MCF 10A (cell line): ENCODE measurements at regions not wholly inside any gene's neighbourhood (a gene's known extent, or its start where the extent isn't known, plus 50 kb on each side); places are given as distances from the start of the nearest gene placed in this dataset.

Experiments
- BruUV-seq: library from RNA; stranded (reverse); fragments of 400-500 nt; replicated peaks from 2 replicates; lab custom pipeline; 2021; lab: Mats Ljungman, UMichigan
- CTCF ChIA-PET: fragments of 300-600 bp; sonication (Branson Sonifier 250); formaldehyde crosslinking; extraction: SDS; loops from one replicate; lab custom pipeline; 2021; ENCODE audit warnings: antibody characterized with exemption, inconsistent platforms; lab: Yijun Ruan, JAX
- POLR2A ChIA-PET: fragments of 300-600, 350-650 bp; sonication (Branson Sonifier 250); formaldehyde crosslinking; extraction: SDS; loops from one replicate; lab custom pipeline; 2020; ENCODE audit warnings: antibody characterized with exemption, inconsistent platforms; lab: Yijun Ruan, JAX
- DNase-seq: peaks from one replicate; pipeline ENCODE4 v3.0.0-alpha.2; 2018; ENCODE audit not compliant: unreplicated experiment
- H3K27ac Mint-ChIP-seq: one replicate; pipeline ENCODE4 v1.8.0; 2022; ENCODE audit warnings: mild to moderate bottlenecking, low read depth, mixed read lengths; ENCODE audit not compliant: unreplicated experiment
- H3K27me3 Mint-ChIP-seq: one replicate; pipeline ENCODE4 v1.8.0; 2022; ENCODE audit warnings: mixed read lengths; ENCODE audit not compliant: insufficient read depth, unreplicated experiment
- H3K36me3 Mint-ChIP-seq: one replicate; pipeline ENCODE4 v1.8.0; 2022; ENCODE audit warnings: mild to moderate bottlenecking, moderate library complexity, mixed read lengths; ENCODE audit not compliant: insufficient read depth, unreplicated experiment
- H3K4me1 Mint-ChIP-seq: one replicate; pipeline ENCODE4 v1.8.0; 2022; ENCODE audit warnings: mixed read lengths; ENCODE audit not compliant: insufficient read depth, unreplicated experiment
- H3K4me3 Mint-ChIP-seq: one replicate; pipeline ENCODE4 v1.8.0; 2022; ENCODE audit warnings: mild to moderate bottlenecking, moderate library complexity, mixed read lengths; ENCODE audit not compliant: unreplicated experiment
- H3K9me3 Mint-ChIP-seq: one replicate; pipeline ENCODE4 v1.8.0; 2022; ENCODE audit warnings: mixed read lengths; ENCODE audit not compliant: unreplicated experiment
- CTCF ChIP-seq: fragments of 200-600 bp; IDR thresholded peaks from one replicate; pipeline ENCODE4 v1.8.0; 2022; ENCODE audit warnings: antibody characterized with exemption, mild to moderate bottlenecking; ENCODE audit not compliant: unreplicated experiment
- intact Hi-C: fragments of 100-400 bp; cut with micrococcal nuclease; formaldehyde crosslinking; loops from 2 replicates; pipeline ENCODE4 v1.14.1; 2022

- no peak overlapping the region for H3K27ac Mint-ChIP-seq
- no peaks in the 10 kb centered on the region for H3K4me1 Mint-ChIP-seq
- intact Hi-C loops: no loop called here
- TF ChIP-seq CTCF: no peak
- peaks cover 8% of the 10 kb centered on the region for H3K9me3 Mint-ChIP-seq
- no peaks in the 10 kb centered on the region for H3K36me3 Mint-ChIP-seq
- no peak for DNase-seq
- no TSS peak for BruUV-seq
- H3K27me3 Mint-ChIP-seq: no peaks in the 10 kb centered on the region
- H3K4me3 Mint-ChIP-seq: no peak overlapping the region
- POLR2A ChIA-PET: no interaction called here
- CTCF ChIA-PET: no interaction called here
Measured at GRCh38 chr16:62913333-62913732, 877.1 kb upstream of the CDH8 start.

- Mint-ChIP-seq H3K4me3 (no peak overlapping the region), H3K27me3 (no peaks in the 10 kb centered on the region), H3K4me1 (no peaks in the 10 kb centered on the region), H3K9me3 (peaks cover 21% of the 10 kb centered on the region), H3K36me3 (no peaks in the 10 kb centered on the region), H3K27ac (no peak overlapping the region)
- no peak for DNase-seq
- intact Hi-C loops: no loop called here
- BruUV-seq: no TSS peak
- ChIA-PET CTCF (interaction anchor here (0.6 kb wide), 1 partner anchor 39 kb away, joined by 3 read pairs; no protein-coding TSS in a partner anchor), POLR2A (no interaction called here)
- TF ChIP-seq CTCF: no peak
Measured at GRCh38 chr16:62909597-62909996, 873.4 kb upstream of the CDH8 start.

GRCh38 chr16:62907562-62907961 lies 871.3 kb upstream of the CDH8 start:
- Mint-ChIP-seq H3K27me3 (no peaks in the 10 kb centered on the region), H3K27ac (no peak overlapping the region), H3K9me3 (peaks cover 21% of the 10 kb centered on the region), H3K4me3 (no peak overlapping the region), H3K36me3 (no peaks in the 10 kb centered on the region), H3K4me1 (no peaks in the 10 kb centered on the region)
- DNase-seq: no peak
- ChIA-PET POLR2A (interaction anchor here (0.6 kb wide), 1 partner anchor 1427 kb away, joined by 4 read pairs; no protein-coding TSS in a partner anchor), CTCF (no interaction called here)
- TF ChIP-seq CTCF: no peak
- intact Hi-C loops: no loop called here
- no TSS peak for BruUV-seq

GRCh38 chr16:62903961-62904502 lies 867.8 kb upstream of the CDH8 start:
- Mint-ChIP-seq H3K4me1 (no peaks in the 10 kb centered on the region), H3K4me3 (no peak overlapping the region), H3K27me3 (no peaks in the 10 kb centered on the region), H3K9me3 (peaks cover 21% of the 10 kb centered on the region), H3K36me3 (no peaks in the 10 kb centered on the region), H3K27ac (no peak overlapping the region)
- intact Hi-C loops: no loop called here
- BruUV-seq: no TSS peak
- CTCF ChIA-PET: interaction anchor here (0.7 kb wide), 1 partner anchor 1859 kb away, joined by 3 read pairs; no protein-coding TSS in a partner anchor
- TF ChIP-seq CTCF: no peak
- POLR2A ChIA-PET: no interaction called here
- no peak for DNase-seq
